H1 (cell line): ENCODE measurements at regions not wholly inside any gene's neighbourhood (a gene's known extent, or its start where the extent isn't known, plus 50 kb on each side); places are given as distances from the start of the nearest gene placed in this dataset.

Experiments used
- CTCF ChIA-PET: fragments of 300-600 bp; sonication (Branson Sonifier 250); formaldehyde crosslinking; loops from one replicate; lab custom pipeline; 2021; ENCODE audit not compliant: partially characterized antibody; lab: Charles Lee
- POLR2A ChIA-PET: fragments of 300-600 bp; sonication (Branson Sonifier 250); formaldehyde crosslinking; loops from one replicate; lab custom pipeline; 2021; ENCODE audit warnings: inconsistent platforms; ENCODE audit not compliant: partially characterized antibody; lab: Charles Lee
- DNase-seq, 2 experiments: peaks; one replicate each; pipeline versions ENCODE4 v3.0.0 to v3.0.0-alpha.2; 2010 to 2022; ENCODE audit warnings: low spot score in 2 of 2, low read depth in 1 of 2, mixed read lengths in 1 of 2
- FAIRE-seq: peaks from 2 replicates; lab custom pipeline; 2011; peaks lifted over from hg19 to GRCh38; lab: Jason Lieb, UNC
- H2AFZ ChIP-seq: 2 replicates; pipeline ENCODE4 v1.8.1; 2012; ENCODE audit warnings: low read length, inconsistent platforms
- H2AK5ac ChIP-seq: 2 replicates; pipeline ENCODE4 v1.6.1; 2013; ENCODE audit warnings: low read depth, low read length
- H2BK120ac ChIP-seq: replicated peaks from 2 replicates; pipeline ENCODE3; 2013; ENCODE audit warnings: low read depth, low read length, inconsistent platforms
- H2BK12ac ChIP-seq: 2 replicates; pipeline ENCODE4 v1.6.1; 2013; ENCODE audit warnings: low read depth, low read length
- H2BK15ac ChIP-seq: 2 replicates; pipeline ENCODE4 v1.6.1; 2013; ENCODE audit warnings: low read length
- H2BK20ac ChIP-seq: 2 replicates; pipeline ENCODE4 v1.6.1; 2013; ENCODE audit warnings: low read length
- H2BK5ac ChIP-seq: 2 replicates; pipeline ENCODE4 v1.6.1; 2013; ENCODE audit warnings: low read depth, low read length
- H3K14ac ChIP-seq: 2 replicates; pipeline ENCODE4 v1.6.1; 2013; ENCODE audit warnings: inconsistent platforms; ENCODE audit not compliant: insufficient read length
- H3K18ac ChIP-seq: 2 replicates; pipeline ENCODE4 v1.6.1; 2013; ENCODE audit warnings: low read length; ENCODE audit errors: extremely low read depth
- H3K23ac ChIP-seq: 2 replicates; pipeline ENCODE4 v1.6.1; 2013; ENCODE audit warnings: inconsistent platforms; ENCODE audit not compliant: insufficient read length
- H3K23me2 ChIP-seq: 2 replicates; pipeline ENCODE4 v1.6.1; 2013; ENCODE audit warnings: low read depth, low read length
- H3K27ac ChIP-seq: 2 replicates; pipeline ENCODE4 v1.6.1; 2011; ENCODE audit warnings: low read depth, low read length, inconsistent platforms
- H3K27me3 ChIP-seq, 4 experiments: replicated peaks in 1 of 4; 1 replicate in 1 of 4; 2 replicates in 3 of 4; pipeline versions ENCODE4 v1.6.1 to v1.8.1; 2011 to 2013; ENCODE audit warnings: low read length in 3 of 4, mild to moderate bottlenecking in 3 of 4, inconsistent platforms in 2 of 4, mixed read lengths in 2 of 4, moderate library complexity in 1 of 4; ENCODE audit not compliant: control insufficient read depth in 3 of 4, insufficient read depth in 3 of 4; ENCODE audit errors: extremely low read depth in 1 of 4
- H3K36me3 ChIP-seq, 4 experiments: 2 replicates each; pipeline versions ENCODE4 v1.6.1 to v1.8.1; 2011 to 2013; ENCODE audit warnings: mild to moderate bottlenecking in 4 of 4, low read length in 3 of 4, moderate library complexity in 2 of 4, control low read depth in 1 of 4, inconsistent platforms in 1 of 4; ENCODE audit not compliant: insufficient read depth in 4 of 4, control insufficient read depth in 2 of 4
- H3K4ac ChIP-seq: replicated peaks from 2 replicates; pipeline ENCODE3; 2013; ENCODE audit warnings: low read length, low read depth, mixed read lengths, inconsistent platforms; ENCODE audit not compliant: insufficient read length
- H3K4me1 ChIP-seq, 4 experiments: replicated peaks in 1 of 4; 1 replicate in 1 of 4; 2 replicates in 3 of 4; pipeline versions ENCODE4 v1.6.1 to v1.8.1; 2011 to 2013; ENCODE audit warnings: low read length in 3 of 4, inconsistent platforms in 2 of 4, mixed read lengths in 1 of 4; ENCODE audit not compliant: insufficient read depth in 4 of 4, control insufficient read depth in 3 of 4
- H3K4me2 ChIP-seq, 2 experiments: 2 replicates each; pipeline versions ENCODE4 v1.6.1 to v1.8.1; 2011 to 2013; ENCODE audit warnings: low read depth in 2 of 2, low read length in 2 of 2, control low read depth in 1 of 2, inconsistent platforms in 1 of 2, mild to moderate bottlenecking in 1 of 2; ENCODE audit not compliant: insufficient read depth in 1 of 2
- H3K4me3 ChIP-seq, 4 experiments: fragments of 200-600, 300-600 bp in 1 of 4; sonication (generic), shearing (Covaris generic), sonication (Bioruptor Twin) in 1 of 4; 2 replicates each; pipeline versions ENCODE4 v1.5.1 to v1.8.1; 2011 to 2016; ENCODE audit warnings: low read length in 4 of 4, low read depth in 3 of 4, control low read depth in 2 of 4, inconsistent platforms in 2 of 4, mild to moderate bottlenecking in 2 of 4, mixed read lengths in 1 of 4, moderate library complexity in 1 of 4; ENCODE audit not compliant: insufficient read depth in 2 of 4; ENCODE audit errors: extremely low read depth in 1 of 4
- H3K56ac ChIP-seq: replicated peaks from 2 replicates; pipeline ENCODE3; 2013; ENCODE audit warnings: low read depth, mild to moderate bottlenecking, mixed read lengths, low read length, inconsistent platforms; ENCODE audit not compliant: insufficient read length
- H3K79me1 ChIP-seq: 2 replicates; pipeline ENCODE4 v1.6.1; 2013; ENCODE audit warnings: low read depth, low read length, control low read depth
- H3K79me2 ChIP-seq, 2 experiments: 2 replicates each; pipeline versions ENCODE4 v1.6.1 to v1.8.1; 2012 to 2013; ENCODE audit warnings: low read length in 2 of 2, mild to moderate bottlenecking in 2 of 2, inconsistent platforms in 1 of 2; ENCODE audit not compliant: insufficient read depth in 2 of 2, control insufficient read depth in 1 of 2
- H3K9ac ChIP-seq, 4 experiments: replicated peaks in 1 of 4; 1 replicate in 1 of 4; 2 replicates in 3 of 4; pipeline versions ENCODE4 v1.6.1 to v1.8.1; 2011 to 2013; ENCODE audit warnings: low read depth in 3 of 4, low read length in 3 of 4, control low read depth in 2 of 4, mild to moderate bottlenecking in 2 of 4, moderate library complexity in 2 of 4, inconsistent platforms in 1 of 4; ENCODE audit errors: extremely low read depth in 1 of 4
- H3K9me3 ChIP-seq, 2 experiments: 2 replicates each; pipeline versions ENCODE4 v1.6.1 to v1.8.1; 2012 to 2013; ENCODE audit warnings: mild to moderate bottlenecking in 2 of 2, moderate library complexity in 2 of 2, control low read depth in 1 of 2, inconsistent platforms in 1 of 2, low read depth in 1 of 2, low read length in 1 of 2, mixed read lengths in 1 of 2; ENCODE audit not compliant: insufficient read depth in 2 of 2
- H4K20me1 ChIP-seq, 2 experiments: replicated peaks in 1 of 2; 2 replicates each; pipeline versions ENCODE3 to v1.8.1; 2011 to 2013; ENCODE audit warnings: inconsistent platforms in 2 of 2, low read length in 2 of 2, mild to moderate bottlenecking in 1 of 2; ENCODE audit not compliant: insufficient read depth in 2 of 2, control insufficient read depth in 1 of 2
- H4K5ac ChIP-seq: 2 replicates; pipeline ENCODE4 v1.6.1; 2013; ENCODE audit warnings: low read length, low read depth, mixed read lengths, inconsistent platforms; ENCODE audit not compliant: insufficient read length
- H4K8ac ChIP-seq: 2 replicates; pipeline ENCODE4 v1.8.0; 2013; ENCODE audit warnings: mild to moderate bottlenecking, moderate library complexity, low read length, inconsistent platforms; ENCODE audit not compliant: insufficient read depth; ENCODE audit errors: extremely low read depth
- H4K91ac ChIP-seq: replicated peaks from 2 replicates; pipeline ENCODE3; 2013; ENCODE audit warnings: low read length, mixed read lengths, inconsistent platforms; ENCODE audit not compliant: insufficient read length
- CHD1 ChIP-seq: IDR thresholded peaks from 2 replicates; pipeline ENCODE4 v1.6.1; 2012; ENCODE audit warnings: low read depth, low read length, improper control_type of control experiment
- KDM4A ChIP-seq: IDR thresholded peaks from one replicate; pipeline ENCODE4 v1.7.1; 2012; ENCODE audit warnings: low read depth, mild to moderate bottlenecking, moderate library complexity, low read length, inconsistent platforms; ENCODE audit not compliant: severe bottlenecking
- RNF2 ChIP-seq: fragments of 200-900, 300-1000 bp; sonication (generic); IDR thresholded peaks from 2 replicates; pipeline ENCODE4 v1.7.1; 2016; ENCODE audit warnings: borderline replicate concordance, low read depth, mild to moderate bottlenecking, antibody characterized with exemption, low read length; ENCODE audit not compliant: poor library complexity, severe bottlenecking; ENCODE audit errors: missing control alignments

- no peak overlapping the region for H2BK20ac ChIP-seq
- no peaks in the 10 kb centered on the region for H3K27me3 ChIP-seq
- no peak overlapping the region for H3K18ac ChIP-seq
- no peak overlapping the region for H3K23ac ChIP-seq
- H3K4ac ChIP-seq = no peak overlapping the region
- no peak overlapping the region for H2BK12ac ChIP-seq
- H3K56ac ChIP-seq = no peak overlapping the region
- no peak overlapping the region for H3K4me2 ChIP-seq
- H3K79me1 ChIP-seq = no peaks in the 10 kb centered on the region
- no peak for FAIRE-seq
- no peak overlapping the region for H2BK120ac ChIP-seq
- no peak overlapping the region for H4K5ac ChIP-seq
- no peak overlapping the region for H3K4me3 ChIP-seq
- H2AK5ac ChIP-seq = no peak overlapping the region
- H4K8ac ChIP-seq = no peak overlapping the region
- no peak overlapping the region for H2BK5ac ChIP-seq
- no peak overlapping the region for H2BK15ac ChIP-seq
- POLR2A ChIA-PET = no interaction called here
- no peak overlapping the region for H4K91ac ChIP-seq
- CTCF ChIA-PET = interaction anchor here (0.8 to 1.5 kb wide), 6 partner anchors 8 to 154 kb away, joined by 3 to 5 read pairs (median 3); no protein-coding TSS in a partner anchor
- 0 out of 2 replicates have a peak overlapping the region, but pooled peaks have one; percentile 26 for H2AFZ ChIP-seq
- TF ChIP-seq KDM4A (no peak), RNF2 (no peak), CHD1 (no peak)
- H3K9ac ChIP-seq = no peak overlapping the region
- no peak overlapping the region for H3K27ac ChIP-seq
- H3K23me2 ChIP-seq = no peaks in the 10 kb centered on the region
- H3K14ac ChIP-seq = no peak overlapping the region
- H3K9me3 ChIP-seq = no peaks in the 10 kb centered on the region
- H3K36me3 ChIP-seq = no peaks in the 10 kb centered on the region
- H4K20me1 ChIP-seq = no peaks in the 10 kb centered on the region
- no peaks in the 10 kb centered on the region for H3K79me2 ChIP-seq
- DNase-seq = no peak
- no peaks in the 10 kb centered on the region for H3K4me1 ChIP-seq
Observed at GRCh38 chr14:30185832-30186231, 258.2 kb upstream of the PRKD1 start.
